ENCODE measurements at regions not wholly inside any gene's neighbourhood (a gene's known extent, or its start where the extent isn't known, plus 50 kb on each side); places are given as distances from the start of the nearest gene placed in this dataset.

DNA sequence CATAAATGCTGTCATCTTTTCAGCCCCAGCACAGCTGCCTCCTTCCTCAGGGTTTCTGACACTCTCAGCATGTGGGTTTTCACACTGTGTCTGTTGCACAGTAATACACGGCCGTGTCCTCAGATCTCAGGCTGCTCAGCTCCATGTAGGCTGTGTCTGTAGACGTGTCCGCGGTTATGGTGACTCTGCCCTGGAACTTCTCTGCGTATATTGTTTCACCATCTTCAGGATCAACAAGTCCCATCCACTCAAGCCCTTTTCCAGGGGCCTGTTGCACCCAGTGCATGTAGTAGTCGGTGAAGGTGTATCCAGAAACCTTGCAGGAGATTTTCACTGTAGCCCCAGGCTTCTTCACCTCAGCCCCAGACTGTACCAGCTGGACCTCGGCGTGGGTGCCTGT is 1210.6 kb downstream of the TMEM121 start:
- POLR2A ChIA-PET = no interaction called here
- Histone ChIP-seq H3K9ac (ENCODE audit: insufficient read depth, low read depth, low read length) (no peak overlapping the region), H4K20me1 (ENCODE audit: insufficient read depth, low read length) (no peaks in the 10 kb centered on the region), H3K36me3 (replicated peaks in 1 of 2; ENCODE audit: control insufficient read depth in 1 of 2, insufficient read depth in 2 of 2, low read length in 2 of 2) (no peaks in the 10 kb centered on the region), H3K4me1 (ENCODE audit: insufficient read depth, low read length) (no peaks in the 10 kb centered on the region), H3K27me3 (ENCODE audit: control insufficient read depth in 1 of 2, insufficient read depth in 2 of 2, low read length in 2 of 2) (no peaks in the 10 kb centered on the region), H3K79me2 (ENCODE audit: insufficient read depth, low read length) (no peaks in the 10 kb centered on the region), H3K27ac (ENCODE audit: extremely low read length, insufficient read depth, low read length) (no peak overlapping the region), H3K9me3 (ENCODE audit: low read length) (no peaks in the 10 kb centered on the region), H3K4me3 (replicated peaks in 1 of 3; ENCODE audit: insufficient read depth in 1 of 3, low read depth in 2 of 3, low read length in 3 of 3) (no peak overlapping the region), H2AFZ (ENCODE audit: low read length) (no peak overlapping the region), H3K4me2 (ENCODE audit: low read depth, low read length) (no peak overlapping the region)
- no TSS peak for BruUV-seq (replicated peaks)
- CTCF ChIA-PET (ENCODE audit: low intra/inter-chr PET ratio, low total read pairs) = no interaction called here
- DNase-seq (ENCODE audit: low spot score) (no peak), FAIRE-seq (no peak), ATAC-seq (no peak)
- in situ Hi-C loops (cut with HindIII; ENCODE audit: extremely low pct_ligation_motif_present, low pct_unique_long_range_greater_than_20kb) = no loop called here
- TF ChIP-seq HIVEP1 (CRISPR knock-in tag; IDR thresholded peaks at IDR 0.05) (no peak), XBP1 (CRISPR knock-in tag; IDR thresholded peaks at IDR 0.05) (no peak), ZSCAN29 (CRISPR knock-in tag; conservative IDR thresholded peaks at IDR 0.05) (no peak), ARID2 (CRISPR knock-in tag; IDR thresholded peaks at IDR 0.05; ENCODE audit: borderline replicate concordance) (no peak), MAFK (conservative IDR thresholded peaks at IDR 0.05 in 1 of 2, IDR thresholded peaks at IDR 0.05 in 1 of 2; ENCODE audit: low read length in 2 of 2) (no peak), POLR2AphosphoS5 (IDR thresholded peaks at IDR 0.05; ENCODE audit: low read depth, low read length) (no peak), GPN1 (CRISPR knock-in tag; IDR thresholded peaks at IDR 0.05; ENCODE audit: borderline replicate concordance) (no peak), KAT2B (IDR thresholded peaks at IDR 0.05; ENCODE audit: borderline replicate concordance, low read depth, low read length) (no peak), ZNF569 (CRISPR knock-in tag; IDR thresholded peaks at IDR 0.05; ENCODE audit: borderline replicate concordance) (no peak), CAMTA2 (CRISPR knock-in tag; IDR thresholded peaks at IDR 0.05; ENCODE audit: borderline replicate concordance) (no peak), ZNF878 (CRISPR knock-in tag; IDR thresholded peaks at IDR 0.05) (no peak), GABPB1 (CRISPR knock-in tag; IDR thresholded peaks at IDR 0.05) (no peak), RARG (CRISPR knock-in tag; IDR thresholded peaks at IDR 0.05; ENCODE audit: low read depth) (no peak)
- intact Hi-C loops (cut with micrococcal nuclease; ENCODE audit: unreplicated experiment) = no loop called here
- no CpG with 5 or more reads among the region's 9 CpGs for WGBS (ENCODE audit: low lambda C conversion rate)

All from HepG2 (cell line).